H9 (cell line): ENCODE measurements at regions not wholly inside any gene's neighbourhood (a gene's known extent, or its start where the extent isn't known, plus 50 kb on each side); places are given as distances from the start of the nearest gene placed in this dataset.

ENCODE experiments used
- DNase-seq: peaks from one replicate; pipeline ENCODE4 v3.0.0-alpha.2; 2017
- H2AFZ ChIP-seq: one replicate; pipeline ENCODE4 v1.6.1; 2013; ENCODE audit warnings: mild to moderate bottlenecking, low read length, control low read depth, moderate library complexity
- H2AK5ac ChIP-seq: 2 replicates; pipeline ENCODE4 v1.6.1; 2013; ENCODE audit warnings: low read length, control low read depth, mixed read lengths; ENCODE audit not compliant: insufficient read length
- H2BK120ac ChIP-seq: one replicate; pipeline ENCODE4 v1.6.1; 2013; ENCODE audit warnings: low read depth, mild to moderate bottlenecking, low read length, control low read depth, inconsistent platforms; ENCODE audit not compliant: poor library complexity, severe bottlenecking
- H2BK12ac ChIP-seq: 2 replicates; pipeline ENCODE4 v1.6.1; 2013; ENCODE audit warnings: low read length, control low read depth, mixed read lengths, low read depth; ENCODE audit not compliant: insufficient read length
- H2BK15ac ChIP-seq: 2 replicates; pipeline ENCODE4 v1.6.1; 2013; ENCODE audit warnings: low read depth, low read length, control low read depth
- H2BK20ac ChIP-seq: one replicate; pipeline ENCODE4 v1.6.1; 2013; ENCODE audit warnings: low read depth, mild to moderate bottlenecking, low read length, control low read depth, inconsistent platforms; ENCODE audit not compliant: poor library complexity, severe bottlenecking
- H2BK5ac ChIP-seq: 2 replicates; pipeline ENCODE4 v1.6.1; 2013; ENCODE audit warnings: low read length, control low read depth, mixed read lengths; ENCODE audit not compliant: insufficient read length
- H3K14ac ChIP-seq: 2 replicates; pipeline ENCODE4 v1.6.1; 2013; ENCODE audit warnings: low read length, control low read depth; ENCODE audit not compliant: insufficient read depth
- H3K18ac ChIP-seq: 2 replicates; pipeline ENCODE4 v1.6.1; 2013; ENCODE audit warnings: low read depth, mild to moderate bottlenecking, mixed read lengths, low read length, control low read depth; ENCODE audit not compliant: insufficient read length
- H3K23ac ChIP-seq: 2 replicates; pipeline ENCODE4 v1.6.1; 2013; ENCODE audit warnings: low read length, control low read depth, mixed read lengths, low read depth; ENCODE audit not compliant: insufficient read length
- H3K23me2 ChIP-seq: 2 replicates; pipeline ENCODE4 v1.6.1; 2013; ENCODE audit warnings: low read depth, mild to moderate bottlenecking, mixed read lengths, low read length, control low read depth; ENCODE audit not compliant: insufficient read length, poor library complexity, severe bottlenecking
- H3K27ac ChIP-seq: 2 replicates; pipeline ENCODE4 v1.5.1; 2013; ENCODE audit warnings: low read length, control low read depth, mixed read lengths, low read depth; ENCODE audit not compliant: insufficient read length
- H3K27me3 ChIP-seq: 2 replicates; pipeline ENCODE4 v1.6.1; 2013; ENCODE audit warnings: low read length, control low read depth, inconsistent platforms; ENCODE audit not compliant: insufficient read depth
- H3K4ac ChIP-seq: 2 replicates; pipeline ENCODE4 v1.6.1; 2013; ENCODE audit warnings: low read depth, mild to moderate bottlenecking, control low read depth, inconsistent platforms, low read length, moderate library complexity
- H3K4me1 ChIP-seq: 2 replicates; pipeline ENCODE4 v1.6.1; 2013; ENCODE audit warnings: low read length, control low read depth, inconsistent platforms; ENCODE audit not compliant: insufficient read depth
- H3K4me2 ChIP-seq: 2 replicates; pipeline ENCODE4 v1.6.1; 2013; ENCODE audit warnings: low read length, control low read depth, mixed read lengths; ENCODE audit not compliant: insufficient read length, insufficient read depth
- H3K56ac ChIP-seq: 2 replicates; pipeline ENCODE4 v1.6.1; 2013; ENCODE audit warnings: low read depth, mild to moderate bottlenecking, mixed read lengths, low read length, control low read depth; ENCODE audit not compliant: insufficient read length
- H3K79me1 ChIP-seq: 2 replicates; pipeline ENCODE4 v1.6.1; 2013; ENCODE audit warnings: low read depth, mild to moderate bottlenecking, moderate library complexity, low read length, control low read depth, inconsistent platforms; ENCODE audit not compliant: insufficient read depth, poor library complexity, severe bottlenecking
- H3K79me2 ChIP-seq: 2 replicates; pipeline ENCODE4 v1.6.1; 2013; ENCODE audit warnings: low read length, control low read depth, inconsistent platforms; ENCODE audit not compliant: insufficient read depth
- H3K9ac ChIP-seq: 2 replicates; pipeline ENCODE4 v1.6.1; 2013; ENCODE audit warnings: low read length, control low read depth, mixed read lengths; ENCODE audit not compliant: insufficient read length; ENCODE audit errors: extremely low read depth
- H3K9me3 ChIP-seq: one replicate; pipeline ENCODE4 v1.6.1; 2013; ENCODE audit warnings: low read depth, low read length, inconsistent platforms; ENCODE audit not compliant: control insufficient read depth
- H3T11ph ChIP-seq: one replicate; pipeline ENCODE4 v1.6.1; 2013; ENCODE audit warnings: mild to moderate bottlenecking, low read length, control low read depth, inconsistent platforms
- H4K20me1 ChIP-seq: one replicate; pipeline ENCODE4 v1.6.1; 2013; ENCODE audit not compliant: control insufficient read depth, insufficient read length, insufficient read depth
- H4K5ac ChIP-seq: 2 replicates; pipeline ENCODE4 v1.6.1; 2013; ENCODE audit warnings: low read depth, mild to moderate bottlenecking, mixed read lengths, low read length, control low read depth; ENCODE audit not compliant: insufficient read length
- H4K8ac ChIP-seq: replicated peaks from 2 replicates; pipeline ENCODE4 v1.6.1; 2013; ENCODE audit warnings: low read length, control low read depth, mixed read lengths, low read depth; ENCODE audit not compliant: insufficient read length
- H4K91ac ChIP-seq: 2 replicates; pipeline ENCODE4 v1.6.1; 2013; ENCODE audit warnings: low read depth, mild to moderate bottlenecking, moderate library complexity, mixed read lengths, low read length, control low read depth; ENCODE audit not compliant: insufficient read length
- H3K27ac Mint-ChIP-seq, 3 experiments: 2 replicates in 2 of 3; 3 replicates in 1 of 3; pipeline ENCODE4 v1.8.0; 2020 to 2021; ENCODE audit warnings: mixed read lengths in 3 of 3, mild to moderate bottlenecking in 1 of 3, moderate library complexity in 1 of 3
- H3K27me3 Mint-ChIP-seq: 2 replicates; pipeline ENCODE4 v1.8.0; 2021; ENCODE audit warnings: low read depth, mild to moderate bottlenecking, moderate library complexity, mixed read lengths
- H3K36me3 Mint-ChIP-seq, 3 experiments: 2 replicates in 2 of 3; 3 replicates in 1 of 3; pipeline ENCODE4 v1.8.0; 2020 to 2021; ENCODE audit warnings: low read depth in 3 of 3, mixed read lengths in 3 of 3; ENCODE audit not compliant: insufficient read depth in 1 of 3
- H3K4me1 Mint-ChIP-seq, 2 experiments: 2 replicates each; pipeline ENCODE4 v1.8.0; 2020; ENCODE audit warnings: mixed read lengths in 2 of 2
- H3K4me3 Mint-ChIP-seq, 2 experiments: 2 replicates in 1 of 2; 3 replicates in 1 of 2; pipeline ENCODE4 v1.8.0; 2020 to 2021; ENCODE audit warnings: mild to moderate bottlenecking in 2 of 2, mixed read lengths in 2 of 2, moderate library complexity in 1 of 2
- H3K9me3 Mint-ChIP-seq, 2 experiments: 2 replicates in 1 of 2; 3 replicates in 1 of 2; pipeline ENCODE4 v1.8.0; 2020; ENCODE audit warnings: mild to moderate bottlenecking in 2 of 2, mixed read lengths in 2 of 2, moderate library complexity in 1 of 2
- WGBS: extraction: QIAGEN DNeasy Blood & Tissue Kit; methylation state at CpG from one replicate; pipeline ENCODE4 v1.1.7; 2013; ENCODE audit warnings: missing lambda C conversion rate, low lambda C conversion rate, mixed read lengths; ENCODE audit not compliant: insufficient read length; ENCODE audit errors: extremely low coverage; 5-methylcytosine and 5-hydroxymethylcytosine counted together
- TF ChIP-seq, protein P1 (sequence below): fragments of 200-600 bp; sonication (generic); conservative IDR thresholded peaks from 3 replicates; pipeline ENCODE4 v1.8.0; 2021; ENCODE audit warnings: antibody characterized with exemption, mild to moderate bottlenecking

GRCh38 chr13:31485651-31486051, 253.7 kb upstream of the RXFP2 start:
- no peaks in the 10 kb centered on the region for H3K4me1 ChIP-seq
- no peak overlapping the region for H2AFZ ChIP-seq
- H3K23ac ChIP-seq: no peak overlapping the region
- no peaks in the 10 kb centered on the region for H3K79me1 ChIP-seq
- no peak overlapping the region for H3K27ac Mint-ChIP-seq
- no peak overlapping the region for H2BK12ac ChIP-seq
- H3K9me3 Mint-ChIP-seq: no peaks in the 10 kb centered on the region; a peak in 1 of 5 replicates
- no peak overlapping the region for H3K9ac ChIP-seq
- no peak overlapping the region for H2BK5ac ChIP-seq
- H3K14ac ChIP-seq: no peak overlapping the region
- H3K4me2 ChIP-seq: no peak overlapping the region
- H4K8ac ChIP-seq: no peak overlapping the region
- DNase-seq: no peak
- no peak overlapping the region for H3T11ph ChIP-seq
- no peak overlapping the region for H3K4me3 Mint-ChIP-seq
- no peak overlapping the region for H3K56ac ChIP-seq
- no peak overlapping the region for H3K27ac ChIP-seq
- no peak overlapping the region for H4K91ac ChIP-seq
- H3K27me3 ChIP-seq: no peaks in the 10 kb centered on the region
- no peak overlapping the region for H4K5ac ChIP-seq
- no peak overlapping the region for H2BK20ac ChIP-seq
- H3K18ac ChIP-seq: no peak overlapping the region
- H3K27me3 Mint-ChIP-seq: peaks cover 3% of the 10 kb centered on the region
- no peak overlapping the region for H3K4ac ChIP-seq
- no peak overlapping the region for H2AK5ac ChIP-seq
- no peak overlapping the region for H2BK15ac ChIP-seq
- TF ChIP-seq, protein P1, sequence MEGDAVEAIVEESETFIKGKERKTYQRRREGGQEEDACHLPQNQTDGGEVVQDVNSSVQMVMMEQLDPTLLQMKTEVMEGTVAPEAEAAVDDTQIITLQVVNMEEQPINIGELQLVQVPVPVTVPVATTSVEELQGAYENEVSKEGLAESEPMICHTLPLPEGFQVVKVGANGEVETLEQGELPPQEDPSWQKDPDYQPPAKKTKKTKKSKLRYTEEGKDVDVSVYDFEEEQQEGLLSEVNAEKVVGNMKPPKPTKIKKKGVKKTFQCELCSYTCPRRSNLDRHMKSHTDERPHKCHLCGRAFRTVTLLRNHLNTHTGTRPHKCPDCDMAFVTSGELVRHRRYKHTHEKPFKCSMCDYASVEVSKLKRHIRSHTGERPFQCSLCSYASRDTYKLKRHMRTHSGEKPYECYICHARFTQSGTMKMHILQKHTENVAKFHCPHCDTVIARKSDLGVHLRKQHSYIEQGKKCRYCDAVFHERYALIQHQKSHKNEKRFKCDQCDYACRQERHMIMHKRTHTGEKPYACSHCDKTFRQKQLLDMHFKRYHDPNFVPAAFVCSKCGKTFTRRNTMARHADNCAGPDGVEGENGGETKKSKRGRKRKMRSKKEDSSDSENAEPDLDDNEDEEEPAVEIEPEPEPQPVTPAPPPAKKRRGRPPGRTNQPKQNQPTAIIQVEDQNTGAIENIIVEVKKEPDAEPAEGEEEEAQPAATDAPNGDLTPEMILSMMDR: no peak
- no peaks in the 10 kb centered on the region for H3K4me1 Mint-ChIP-seq
- no peaks in the 10 kb centered on the region for H3K36me3 Mint-ChIP-seq
- H3K9me3 ChIP-seq: no peaks in the 10 kb centered on the region
- no peaks in the 10 kb centered on the region for H3K79me2 ChIP-seq
- H4K20me1 ChIP-seq: no peaks in the 10 kb centered on the region
- WGBS: no CpG with 5 or more reads among the region's 4 CpGs
- H3K23me2 ChIP-seq: no peaks in the 10 kb centered on the region
- H2BK120ac ChIP-seq: no peak overlapping the region
